Stimulated activated naive CD4-positive, alpha-beta T cell treated with Interleukin-2 at 50 U/mL for 16 hours (primary cell): ENCODE measurements at regions not wholly inside any gene's neighbourhood (a gene's known extent, or its start where the extent isn't known, plus 50 kb on each side); places are given as distances from the start of the nearest gene placed in this dataset.
A peak's percentile ranks its signal among the peaks of the same experiment; 100 is the strongest.
"Not testable (repeated sequence)": the region's sequence is repeated elsewhere in the genome, so short reads cannot be mapped to it uniquely, and the experiment has no call there.

Experiments used
- DNase-seq: peaks from one replicate; lab custom pipeline; 2025; lab: John Stamatoyannopoulos, UW

DNA sequence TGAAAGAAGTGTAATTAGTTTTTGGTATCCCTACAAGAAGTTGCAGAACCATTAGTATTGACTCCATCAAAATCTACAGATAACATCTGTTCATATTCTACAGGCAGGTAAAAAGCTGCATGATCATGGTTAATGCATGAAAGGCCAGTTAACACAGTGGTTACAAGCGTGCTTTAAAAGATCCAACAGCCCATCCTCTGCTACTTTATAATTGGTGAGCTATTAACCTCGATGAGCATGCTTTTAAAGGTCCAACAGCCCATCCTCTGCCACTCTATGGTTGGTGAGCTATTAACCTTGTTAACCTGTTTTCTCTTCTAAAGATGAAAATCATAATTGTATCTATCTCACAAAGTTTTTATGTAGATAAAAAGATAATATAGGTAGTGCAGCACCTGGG is 289.3 kb downstream of the DUSP6 start:
- DNase-seq: no peak

- DNase-seq: no peak
These were observed 292.4 kb downstream of the DUSP6 start for GRCh38 chr12:89059721-89060541.

- DNase-seq: no peak
These were observed 293.2 kb downstream of the DUSP6 start for GRCh38 chr12:89059056-89059455.

DNA sequence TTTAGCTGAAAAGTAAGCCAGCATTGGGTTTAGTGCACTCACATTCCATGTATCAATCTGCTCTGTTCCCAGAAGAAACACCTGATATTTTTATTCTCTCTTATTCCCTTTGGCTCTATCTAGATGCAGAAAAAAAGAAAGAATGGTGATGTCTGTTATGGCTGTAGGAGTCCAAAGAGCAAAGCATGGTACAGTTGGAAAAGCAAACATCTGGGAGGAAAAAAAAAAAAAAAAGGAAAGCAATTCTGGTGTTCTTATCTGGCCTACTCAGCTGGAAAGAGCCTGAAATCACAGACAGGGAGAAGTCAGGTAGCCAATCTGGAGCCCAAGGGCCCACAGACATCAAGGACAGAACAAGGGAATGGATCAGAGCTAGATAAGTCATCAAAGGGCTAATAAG is 293.9 kb downstream of the DUSP6 start:
- no peak for DNase-seq

DNA sequence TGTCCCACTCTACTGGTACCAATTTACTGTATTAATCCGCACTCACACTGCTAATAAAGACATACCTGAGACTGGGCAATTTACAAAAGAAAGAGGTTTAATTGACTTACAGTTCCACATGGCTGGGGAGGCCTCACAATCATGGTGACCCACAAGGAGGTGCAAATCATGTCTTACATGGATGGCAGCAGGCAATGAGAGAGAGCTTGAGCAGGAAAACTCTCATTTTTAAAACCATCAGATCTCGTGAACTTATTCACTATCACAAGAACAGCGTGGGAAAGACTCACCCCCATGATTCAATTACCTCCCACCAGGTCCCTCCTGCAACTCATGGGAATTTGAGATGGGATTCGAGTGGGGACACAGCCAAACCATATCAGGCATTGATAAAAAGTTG is 298.5 kb downstream of the DUSP6 start:
- DNase-seq: not testable (repeated sequence)

- no peak for DNase-seq
These were observed 301.1 kb downstream of the DUSP6 start for GRCh38 chr12:89051065-89051677.

DNA sequence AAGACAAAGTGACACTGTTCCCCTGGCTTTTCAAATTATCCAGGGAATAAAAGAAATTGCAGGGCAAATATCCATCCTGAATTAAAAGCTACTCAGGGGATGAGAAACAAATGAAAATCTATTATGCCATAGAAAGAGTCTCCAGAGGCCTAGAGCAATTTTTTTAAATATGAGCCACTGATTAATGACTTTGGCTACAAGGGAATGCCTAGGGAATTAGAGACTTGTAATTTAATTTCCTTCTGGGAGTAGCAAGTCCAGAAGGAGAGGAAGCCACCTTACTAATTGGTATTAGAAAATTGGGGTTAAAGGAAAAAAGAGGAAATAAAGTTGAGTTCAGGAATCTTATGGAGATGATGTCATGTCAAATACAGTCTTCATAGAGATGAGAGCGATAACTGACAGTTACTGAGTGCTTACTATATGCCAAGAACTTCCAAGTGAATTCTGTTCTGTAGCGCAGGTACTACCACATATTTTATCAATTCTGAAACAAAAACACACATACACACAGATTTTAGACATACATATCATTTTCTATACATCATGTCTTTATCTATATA is 304.4 kb downstream of the DUSP6 start:
- DNase-seq: no peak

DNA sequence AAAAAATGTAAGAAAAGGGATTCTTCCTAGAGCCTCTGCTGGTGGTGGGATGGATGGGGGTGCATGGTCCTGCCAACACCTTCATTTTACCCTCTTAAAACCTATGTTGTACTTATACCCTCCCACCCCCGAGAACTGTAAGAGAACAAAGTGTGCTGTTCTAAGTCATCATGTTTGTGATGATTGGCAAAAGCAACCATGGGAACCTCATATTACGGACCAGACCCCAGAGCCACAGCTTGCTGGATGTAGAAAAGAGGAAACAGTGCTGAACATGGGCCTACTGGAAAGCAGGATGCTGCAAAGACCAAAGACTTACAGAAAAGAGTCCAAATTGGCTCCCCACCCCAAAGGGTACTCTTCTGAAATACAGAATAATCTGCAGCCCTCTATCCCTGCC is 311.2 kb downstream of the DUSP6 start:
- DNase-seq: no peak

- peak; percentile 83 for DNase-seq
These were observed 311.9 kb downstream of the DUSP6 start for GRCh38 chr12:89040146-89040964.

- DNase-seq: peak; percentile 11
These were observed 313.3 kb downstream of the DUSP6 start for GRCh38 chr12:89038831-89039512.

DNA sequence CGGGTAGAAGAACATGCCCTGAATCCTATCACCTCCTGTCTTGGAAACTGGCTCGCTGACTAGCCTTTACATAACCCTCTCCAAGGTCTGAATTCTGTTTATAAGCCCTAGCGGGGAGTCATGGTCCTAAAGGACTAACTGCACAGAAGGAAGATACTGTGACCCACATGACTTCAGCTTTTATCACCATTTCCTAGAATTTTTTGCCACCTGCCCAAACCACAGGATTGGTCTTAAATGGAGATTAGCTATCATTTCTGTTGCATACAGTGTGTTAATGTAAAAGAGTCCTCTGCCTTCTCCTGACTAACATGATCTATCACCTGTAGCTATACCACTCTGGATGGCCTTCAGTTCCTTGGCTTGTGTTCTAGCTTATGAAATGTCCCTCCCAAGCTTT is 319.2 kb downstream of the DUSP6 start:
- no peak for DNase-seq

DNA sequence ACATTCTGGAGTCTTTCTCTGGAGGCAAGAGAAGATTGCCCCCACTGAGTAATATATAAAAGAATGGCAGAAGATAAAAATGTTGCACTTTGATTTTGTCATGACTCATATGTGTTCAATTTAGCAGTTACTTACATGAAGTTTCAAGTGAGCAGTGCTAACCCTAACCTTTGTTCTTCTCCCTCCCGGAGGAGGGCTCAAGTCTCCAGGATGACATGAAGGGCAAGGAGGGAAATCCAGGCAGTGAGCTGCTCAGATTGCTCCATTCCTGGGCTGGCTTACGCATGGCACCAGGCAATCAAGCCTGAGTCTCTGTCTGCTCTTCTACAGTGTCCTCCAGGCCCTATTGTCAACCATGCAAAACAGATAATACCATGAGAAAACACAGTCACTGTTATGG is 322.3 kb downstream of the DUSP6 start:
- no peak for DNase-seq

DNA sequence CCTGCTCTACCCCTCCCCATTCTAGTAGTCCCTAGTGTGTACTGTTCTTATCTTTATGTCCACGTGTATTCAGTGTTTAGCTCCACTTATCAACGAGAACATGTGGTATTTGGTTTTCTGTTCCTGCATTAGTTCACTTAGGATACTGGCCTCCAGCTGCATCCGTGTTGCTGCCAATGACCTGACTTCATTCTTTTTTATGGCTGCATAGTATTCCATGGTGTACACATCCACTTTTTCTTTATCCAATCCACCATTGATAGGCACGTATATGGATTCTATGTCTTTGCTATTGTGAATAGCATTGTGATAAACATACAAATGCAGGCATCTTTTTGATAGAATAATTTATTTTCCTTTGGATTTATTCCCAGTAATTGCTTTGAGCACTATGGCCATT is 327.7 kb downstream of the DUSP6 start:
- DNase-seq: no peak

- no peak for DNase-seq
These were observed 328.4 kb downstream of the DUSP6 start for GRCh38 chr12:89023936-89024335.

DNA sequence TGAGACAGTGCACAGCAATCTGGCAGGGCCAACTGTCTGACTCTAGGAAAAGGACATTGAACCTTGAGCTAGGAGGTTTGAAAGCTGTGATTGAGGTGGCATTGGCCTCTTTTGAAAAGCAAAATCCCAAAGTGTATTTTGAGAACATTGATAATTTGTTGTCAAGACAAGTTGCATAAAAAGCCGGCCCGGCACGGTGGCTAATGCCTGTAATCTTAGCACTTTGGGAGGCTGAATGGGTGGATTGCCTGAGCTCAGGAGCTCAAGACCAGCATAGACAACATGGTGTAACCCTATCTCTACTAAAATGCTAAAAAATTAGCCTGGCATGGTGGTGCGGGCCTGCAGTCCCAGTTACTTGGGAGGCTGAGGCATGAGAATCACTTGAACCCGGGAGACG is 331.6 kb downstream of the DUSP6 start:
- no peak for DNase-seq

DNA sequence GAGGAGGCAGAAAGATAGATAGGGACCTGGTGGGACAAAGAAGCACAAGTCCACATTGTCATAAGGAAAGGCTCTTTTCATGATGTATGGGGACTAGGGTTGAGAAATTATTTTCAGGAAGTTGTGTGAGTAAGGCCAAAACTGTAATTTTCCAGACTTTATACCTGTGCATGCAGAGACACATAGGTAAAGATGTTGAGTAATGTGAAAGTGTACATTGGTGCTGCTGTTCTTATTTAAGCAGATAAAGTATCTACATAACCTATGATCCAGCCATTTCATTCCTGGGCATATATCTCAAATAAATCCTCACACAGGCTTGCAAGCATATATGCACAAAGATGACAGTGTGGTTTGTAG is 332.2 kb downstream of the DUSP6 start:
- DNase-seq: no peak

DNA sequence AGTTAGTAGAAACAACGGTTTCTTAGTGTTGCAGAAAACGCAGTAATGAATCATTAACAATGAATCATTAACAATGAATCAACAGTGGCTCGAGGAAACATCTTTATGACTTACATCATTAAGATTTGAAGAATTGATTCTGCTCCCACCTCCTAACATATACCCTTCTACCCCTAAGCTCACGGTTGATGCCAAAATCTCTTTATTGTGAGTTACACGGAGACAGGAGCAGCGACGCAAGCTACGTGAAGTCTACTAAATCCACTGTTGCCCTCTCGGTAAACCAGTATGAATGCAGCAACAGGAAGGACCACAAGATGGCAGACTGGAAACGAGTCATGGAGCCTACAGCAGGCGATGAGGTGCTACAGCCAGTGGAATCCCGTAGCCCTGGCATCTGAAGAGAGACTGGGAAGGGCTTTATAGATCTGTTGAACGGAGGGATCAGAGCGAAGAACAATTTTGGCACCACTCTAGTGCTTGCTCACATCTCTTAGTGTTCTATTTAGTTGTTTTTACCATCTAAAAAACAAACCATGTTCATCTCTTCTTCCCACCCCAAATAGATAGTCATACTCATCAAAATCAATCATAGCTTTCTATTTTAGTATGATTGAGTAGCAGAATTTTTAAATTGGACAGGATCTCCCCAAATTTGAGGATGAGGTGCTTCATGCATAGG is 332.7 kb downstream of the DUSP6 start:
- peak; percentile 57 for DNase-seq

DNA sequence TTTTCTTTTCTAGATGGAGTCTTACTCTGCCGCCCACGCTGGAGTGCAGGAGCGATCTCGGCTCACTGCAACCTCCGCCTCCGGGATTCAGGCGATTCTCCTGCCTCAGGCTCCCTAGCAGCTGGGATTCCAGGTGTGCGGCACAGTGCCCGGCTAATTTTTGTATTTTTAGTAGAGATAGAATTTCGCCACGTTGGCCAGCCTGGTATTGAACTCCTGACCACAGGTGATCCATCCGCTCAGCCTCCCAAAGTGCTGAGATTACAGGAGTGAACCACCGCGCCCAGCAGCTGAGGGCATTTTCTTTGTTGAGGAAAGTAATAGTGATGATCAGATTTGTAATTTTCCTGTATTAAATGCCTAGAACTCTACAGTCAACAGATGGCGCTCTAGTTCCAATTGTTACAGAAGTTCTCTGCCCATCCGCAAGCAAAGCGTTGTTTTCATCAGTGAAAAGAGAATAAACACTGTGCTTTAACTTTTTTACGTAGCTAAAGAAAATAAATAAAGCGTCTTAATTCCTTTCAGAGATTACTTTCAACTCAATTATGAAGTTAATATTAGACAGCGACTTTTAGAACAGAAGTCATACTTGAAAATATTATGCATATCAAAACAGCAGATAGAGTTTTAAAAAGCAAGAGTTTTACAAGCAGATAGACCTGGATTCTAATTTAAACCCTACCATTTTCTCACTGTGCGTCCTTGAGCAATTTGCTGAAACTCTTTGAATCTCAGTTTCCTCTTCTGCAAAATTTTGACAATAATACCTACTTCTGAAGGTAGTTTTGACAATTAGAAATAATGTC is 335.1 kb downstream of the DUSP6 start:
- DNase-seq: peak; percentile 3

GRCh38 chr12:89015419-89015818 is 336.9 kb downstream of the DUSP6 start:
- no peak for DNase-seq

DNA sequence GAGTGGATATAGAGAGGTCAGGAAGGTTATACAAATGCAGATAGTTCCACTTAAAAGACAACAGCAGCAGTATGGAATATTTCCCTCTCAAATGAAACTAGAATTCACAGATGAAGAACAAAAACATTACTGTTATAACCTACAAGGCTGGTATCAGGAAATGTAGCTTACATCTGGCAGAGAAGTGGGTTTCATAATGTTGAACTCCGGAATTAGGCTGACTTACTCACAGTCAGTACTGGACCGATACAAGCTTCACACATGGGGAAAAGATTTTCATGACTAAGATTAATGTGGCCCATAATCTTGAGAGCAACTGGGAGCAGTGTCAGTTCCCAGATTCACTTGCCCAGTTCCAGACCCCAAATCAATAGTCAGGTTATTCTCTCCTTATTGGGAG is 353.9 kb downstream of the DUSP6 start:
- no peak for DNase-seq
